HCT116 (cell line): ENCODE measurements at regions not wholly inside any gene's neighbourhood (a gene's known extent, or its start where the extent isn't known, plus 50 kb on each side); places are given as distances from the start of the nearest gene placed in this dataset.

Experiments used
- EGR1 ChIP-seq: IDR thresholded peaks from 2 replicates; pipeline ENCODE4 v1.6.1; 2012; ENCODE audit warnings: low read depth
- POLR2A ChIP-seq: IDR thresholded peaks from 2 replicates; pipeline ENCODE4 v1.7.0; 2011; ENCODE audit warnings: borderline replicate concordance; ENCODE audit not compliant: insufficient read depth, insufficient read length; ENCODE audit errors: extremely low read depth
- SIN3A ChIP-seq: IDR thresholded peaks from 2 replicates; pipeline ENCODE4 v1.6.1; 2012; ENCODE audit warnings: low read depth
- SP1 ChIP-seq: IDR thresholded peaks from 2 replicates; pipeline ENCODE4 v1.6.1; 2012; ENCODE audit warnings: low read depth
- YY1 ChIP-seq: IDR thresholded peaks from 2 replicates; pipeline ENCODE4 v1.6.1; 2011; ENCODE audit warnings: low read length, low read depth, moderate library complexity, mild to moderate bottlenecking; ENCODE audit not compliant: insufficient replicate concordance; ENCODE audit errors: extremely low read depth
- TF ChIP-seq, protein P1 (sequence below), 3 experiments: fragments of 200-600 bp in 1 of 3; sonication (generic) in 1 of 3; IDR thresholded peaks in 2 of 3; conservative IDR thresholded peaks in 1 of 3; 2 replicates each; pipeline ENCODE4 v1.5.1; 2012 to 2017; ENCODE audit warnings: low read depth in 2 of 3, low read length in 2 of 3, antibody characterized with exemption in 1 of 3, borderline replicate concordance in 1 of 3, control low read depth in 1 of 3, mild to moderate bottlenecking in 1 of 3, mixed read lengths in 1 of 3, mixed run types in 1 of 3, moderate library complexity in 1 of 3; ENCODE audit not compliant: insufficient read depth in 1 of 3
- TF ChIP-seq, protein P2 (sequence below): IDR thresholded peaks from 2 replicates; pipeline ENCODE4 v1.6.1; 2012

DNA sequence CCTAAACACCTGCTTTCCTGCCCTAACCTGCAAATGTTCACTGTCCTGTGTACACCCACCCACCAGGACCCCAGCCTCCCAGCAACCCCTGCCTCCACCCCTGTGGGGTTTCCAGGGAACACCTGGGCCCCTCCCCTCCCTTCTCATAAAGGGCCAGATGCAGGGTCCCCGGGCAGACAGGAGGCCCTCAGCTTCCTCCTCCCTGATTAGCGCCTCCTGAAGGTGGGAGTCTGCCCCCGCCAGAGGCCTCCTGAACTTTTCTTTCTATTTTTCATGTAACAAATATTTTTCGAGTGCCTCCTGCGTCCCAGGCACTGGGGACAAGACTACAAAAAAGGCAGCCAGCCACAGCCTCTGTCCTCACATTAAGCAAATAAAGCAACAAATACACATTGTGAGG is 135.4 kb upstream of the LINGO1 start:
- TF ChIP-seq, protein P1, sequence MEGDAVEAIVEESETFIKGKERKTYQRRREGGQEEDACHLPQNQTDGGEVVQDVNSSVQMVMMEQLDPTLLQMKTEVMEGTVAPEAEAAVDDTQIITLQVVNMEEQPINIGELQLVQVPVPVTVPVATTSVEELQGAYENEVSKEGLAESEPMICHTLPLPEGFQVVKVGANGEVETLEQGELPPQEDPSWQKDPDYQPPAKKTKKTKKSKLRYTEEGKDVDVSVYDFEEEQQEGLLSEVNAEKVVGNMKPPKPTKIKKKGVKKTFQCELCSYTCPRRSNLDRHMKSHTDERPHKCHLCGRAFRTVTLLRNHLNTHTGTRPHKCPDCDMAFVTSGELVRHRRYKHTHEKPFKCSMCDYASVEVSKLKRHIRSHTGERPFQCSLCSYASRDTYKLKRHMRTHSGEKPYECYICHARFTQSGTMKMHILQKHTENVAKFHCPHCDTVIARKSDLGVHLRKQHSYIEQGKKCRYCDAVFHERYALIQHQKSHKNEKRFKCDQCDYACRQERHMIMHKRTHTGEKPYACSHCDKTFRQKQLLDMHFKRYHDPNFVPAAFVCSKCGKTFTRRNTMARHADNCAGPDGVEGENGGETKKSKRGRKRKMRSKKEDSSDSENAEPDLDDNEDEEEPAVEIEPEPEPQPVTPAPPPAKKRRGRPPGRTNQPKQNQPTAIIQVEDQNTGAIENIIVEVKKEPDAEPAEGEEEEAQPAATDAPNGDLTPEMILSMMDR (IDR thresholded peaks at IDR 0.05 in 2 of 3, conservative IDR thresholded peaks at IDR 0.05 in 1 of 3; ENCODE audit: borderline replicate concordance in 1 of 3, insufficient read depth in 1 of 3, low read depth in 2 of 3, low read length in 2 of 3) = peak in 1 of 3 experiments; percentile 11; a peak in 1 of 6 replicates
- TF ChIP-seq POLR2A (no peak), SP1 (no peak), SIN3A (no peak), EGR1 (no peak), YY1 (no peak)
- TF ChIP-seq, protein P2, sequence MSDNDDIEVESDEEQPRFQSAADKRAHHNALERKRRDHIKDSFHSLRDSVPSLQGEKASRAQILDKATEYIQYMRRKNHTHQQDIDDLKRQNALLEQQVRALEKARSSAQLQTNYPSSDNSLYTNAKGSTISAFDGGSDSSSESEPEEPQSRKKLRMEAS = no peak
